K562 (cell line): ENCODE measurements at regions not wholly inside any gene's neighbourhood (a gene's known extent, or its start where the extent isn't known, plus 50 kb on each side); places are given as distances from the start of the nearest gene placed in this dataset.

Experiments
- ATAC-seq: fragments of 200-7000 bp; cut with Tn5 transposase; 3 replicates; pipeline ENCODE4 v1.9.1; 2020; ENCODE audit warnings: moderate library complexity
- BruUV-seq: library from RNA; stranded (reverse); fragments of 400-500 nt; replicated peaks from 2 replicates; lab custom pipeline; 2021; lab: Mats Ljungman, UMichigan
- CTCF ChIA-PET: fragments of 300-600 bp; formaldehyde crosslinking; extraction: SDS; loops from one replicate; lab custom pipeline; 2021; ENCODE audit warnings: low intra/inter-chr PET ratio; lab: Yijun Ruan, JAX
- POLR2A ChIA-PET: fragments of 300-600, 350-650 bp; sonication (Branson Sonifier 250); formaldehyde crosslinking; extraction: SDS; loops from one replicate; lab custom pipeline; 2021; ENCODE audit warnings: antibody characterized with exemption, inconsistent platforms; lab: Yijun Ruan, JAX
- DNase-seq, 4 experiments: peaks; one replicate each; pipeline versions ENCODE4 v3.0.0 to v3.0.0-alpha.2; 2011 to 2018; ENCODE audit warnings: low spot score in 3 of 4, mixed read lengths in 3 of 4; ENCODE audit errors: extremely low read depth in 1 of 4
- FAIRE-seq: peaks from 2 replicates; lab custom pipeline; 2011; peaks lifted over from hg19 to GRCh38; lab: Jason Lieb, UNC
- H2AFZ ChIP-seq: 2 replicates; pipeline ENCODE4 v1.6.0; 2011; ENCODE audit warnings: low read depth, low read length, control low read depth, inconsistent platforms
- H3K27ac ChIP-seq: fragments of 200-600 bp; 3 replicates; pipeline ENCODE4 v1.8.0; 2011; ENCODE audit warnings: low read depth, mild to moderate bottlenecking, control low read depth, inconsistent platforms, low read length, moderate library complexity, mixed read lengths; ENCODE audit errors: extremely low read depth
- H3K27me3 ChIP-seq, 2 experiments: fragments of 300-600 bp in 1 of 2; 2 replicates in 1 of 2; 3 replicates in 1 of 2; pipeline versions ENCODE4 v1.6.0 to v1.8.0; 2011; ENCODE audit warnings: inconsistent platforms in 2 of 2, low read length in 2 of 2, mild to moderate bottlenecking in 1 of 2, mixed read lengths in 1 of 2, moderate library complexity in 1 of 2; ENCODE audit not compliant: control insufficient read depth in 2 of 2, insufficient read depth in 2 of 2
- H3K36me3 ChIP-seq: fragments of 300-600 bp; 3 replicates; pipeline ENCODE4 v1.8.0; 2011; ENCODE audit warnings: mild to moderate bottlenecking, low read length, inconsistent platforms; ENCODE audit not compliant: control insufficient read depth, insufficient read depth
- H3K4me1 ChIP-seq, 2 experiments: fragments of 200-600 bp in 1 of 2; replicated peaks in 1 of 2; 2 replicates in 1 of 2; 3 replicates in 1 of 2; pipeline versions ENCODE4 v1.5.1 to v1.8.0; 2011; ENCODE audit warnings: inconsistent platforms in 2 of 2, low read length in 2 of 2, mild to moderate bottlenecking in 1 of 2, mixed read lengths in 1 of 2, moderate library complexity in 1 of 2; ENCODE audit not compliant: control insufficient read depth in 2 of 2, insufficient read depth in 2 of 2
- H3K4me2 ChIP-seq: 2 replicates; pipeline ENCODE4 v1.6.1; 2011; ENCODE audit warnings: low read length, control low read depth, inconsistent platforms, mixed read lengths; ENCODE audit not compliant: insufficient read depth
- H3K4me3 ChIP-seq: fragments of 200-600 bp; sonication (generic), shearing (Covaris generic); 2 replicates; pipeline ENCODE4 v1.5.1; 2016; ENCODE audit warnings: control low read depth, inconsistent platforms
- H3K79me2 ChIP-seq: fragments of 200-600 bp; 3 replicates; pipeline ENCODE4 v1.8.0; 2011; ENCODE audit warnings: low read length, inconsistent platforms; ENCODE audit not compliant: control insufficient read depth, insufficient read depth
- H3K9ac ChIP-seq, 2 experiments: 2 replicates each; pipeline versions ENCODE4 v1.6.0 to v1.6.1; 2011; ENCODE audit warnings: low read depth in 2 of 2, low read length in 2 of 2, control low read depth in 1 of 2, inconsistent platforms in 1 of 2, mild to moderate bottlenecking in 1 of 2, mixed read lengths in 1 of 2; ENCODE audit not compliant: insufficient read depth in 1 of 2
- H3K9me1 ChIP-seq: one replicate; pipeline ENCODE4 v1.6.0; 2011; ENCODE audit warnings: inconsistent platforms, mild to moderate bottlenecking, low read length, moderate library complexity; ENCODE audit not compliant: control insufficient read depth, insufficient read depth
- H3K9me3 ChIP-seq: replicated peaks from 2 replicates; pipeline ENCODE4 v1.5.1; 2011; ENCODE audit warnings: low read depth, low read length, inconsistent platforms; ENCODE audit not compliant: control insufficient read depth, insufficient read depth
- H4K20me1 ChIP-seq: replicated peaks from 2 replicates; pipeline ENCODE4 v1.6.1; 2011; ENCODE audit warnings: low read length, inconsistent platforms, mixed read lengths; ENCODE audit not compliant: control insufficient read depth, insufficient read depth
- FOXO4 ChIP-seq: fragments of 450-650 bp; formaldehyde crosslinking; IDR thresholded peaks from 2 replicates; pipeline ENCODE4 v1.4.0; 2020; ENCODE audit warnings: mild to moderate bottlenecking, moderate library complexity
- HEY1 ChIP-seq: fragments of 250-450 bp; sonication (Bioruptor Pico); IDR thresholded peaks from 2 replicates; pipeline ENCODE4 v1.5.0; 2020; ENCODE audit warnings: mild to moderate bottlenecking, moderate library complexity, borderline replicate concordance
- MLLT1 ChIP-seq, 2 experiments: fragments of 450-650 bp; IDR thresholded peaks; 2 replicates each; pipeline ENCODE4 v1.6.1; 2016
- NCOA2 ChIP-seq, 2 experiments: fragments of 450-650 bp; IDR thresholded peaks; 2 replicates each; pipeline ENCODE4 v1.6.1; 2018; ENCODE audit warnings: mild to moderate bottlenecking in 2 of 2, moderate library complexity in 1 of 2; ENCODE audit not compliant: partially characterized antibody in 2 of 2
- NFE2L1 ChIP-seq: fragments of 450-650 bp; IDR thresholded peaks from 2 replicates; pipeline ENCODE4 v1.6.1; 2016; ENCODE audit warnings: missing genetic modification characterization, low read depth, mild to moderate bottlenecking, missing compliant biosample characterization, moderate library complexity, borderline replicate concordance
- STAT5A ChIP-seq: IDR thresholded peaks from 2 replicates; pipeline ENCODE4 v1.6.1; 2012; ENCODE audit warnings: low read length, inconsistent platforms, borderline replicate concordance
- TBL1XR1 ChIP-seq, 2 experiments: IDR thresholded peaks; 2 replicates each; pipeline ENCODE4 v1.6.1; 2012; ENCODE audit warnings: improper control_type of control experiment in 2 of 2, low read length in 2 of 2, mild to moderate bottlenecking in 1 of 2
- ZBTB5 ChIP-seq: fragments of 450-650 bp; IDR thresholded peaks from 2 replicates; pipeline ENCODE4 v1.6.1; 2017; ENCODE audit warnings: antibody characterized with exemption
- ZNF507 ChIP-seq: conservative IDR thresholded peaks from 2 replicates; pipeline ENCODE4 v1.6.1; 2017; ENCODE audit warnings: missing genetic modification characterization, missing compliant biosample characterization
- WGBS: fragments of 100-300 bp; shearing (Covaris generic); methylation state at CpG from one replicate; pipeline ENCODE4 v1.1.6; 2016; ENCODE audit warnings: low coverage, mixed read lengths; ENCODE audit not compliant: insufficient coverage; ENCODE audit errors: missing lambda C conversion rate; 5-methylcytosine and 5-hydroxymethylcytosine counted together
- in situ Hi-C: fragments of 300-500 bp; cut with MboI; formaldehyde crosslinking; loops from 4 replicates; pipeline ENCODE4 v1.15.0; 2018; ENCODE audit warnings: inconsistent platforms, mixed read lengths
- intact Hi-C: fragments of 100-400 bp; cut with micrococcal nuclease; formaldehyde crosslinking; loops from 2 replicates; pipeline ENCODE4 v1.14.2; 2022

- TF ChIP-seq MLLT1 (IDR thresholded peaks at IDR 0.05) = no peak
Measured at GRCh38 chr12:102745971-102746600, 171.0 kb downstream of the PAH start (continued).

- H3K4me3 ChIP-seq = no peak overlapping the region
- H3K9ac ChIP-seq = no peak overlapping the region
- BruUV-seq = no TSS peak
- ATAC-seq (no peak), DNase-seq (no peak), FAIRE-seq (no peak)
- 0% methylated on average over 3 of the region's 3 CpGs for WGBS
- in situ Hi-C loops = no loop called here
- no peaks in the 10 kb centered on the region for H3K9me1 ChIP-seq
- H3K79me2 ChIP-seq = no peaks in the 10 kb centered on the region
- H3K27me3 ChIP-seq = no peaks in the 10 kb centered on the region
- CTCF ChIA-PET = interaction anchor here (0.6 to 1.8 kb wide), 5 partner anchors 9 to 824 kb away, joined by 3 to 10 read pairs (median 3); no protein-coding TSS in a partner anchor
- no peaks in the 10 kb centered on the region for H3K9me3 ChIP-seq
- H3K4me1 ChIP-seq = no peaks in the 10 kb centered on the region; a peak in 1 of 5 replicates
- POLR2A ChIA-PET = interaction anchor here (0.6 kb wide), 2 partner anchors 9 to 924 kb away, joined by 3 read pairs; no protein-coding TSS in a partner anchor
- H2AFZ ChIP-seq = no peak overlapping the region
- no peaks in the 10 kb centered on the region for H3K36me3 ChIP-seq
- TF ChIP-seq ZBTB5 (no peak), TBL1XR1 (IDR thresholded peaks at IDR 0.05; ENCODE audit: low read length in 2 of 2) (no peak), NFE2L1 (tag) (no peak), HEY1 (CRISPR knock-in tag) (no peak), ZNF507 (tag) (no peak), STAT5A (no peak), FOXO4 (CRISPR knock-in tag) (no peak), NCOA2 (IDR thresholded peaks at IDR 0.05; ENCODE audit: partially characterized antibody in 2 of 2) (no peak)
- H3K27ac ChIP-seq = no peak overlapping the region
- intact Hi-C loops = no loop called here
- no peak overlapping the region for H3K4me2 ChIP-seq
- no peaks in the 10 kb centered on the region for H4K20me1 ChIP-seq
Measured at GRCh38 chr12:102741196-102741595, 175.8 kb downstream of the PAH start.
